Thymus (tissue), 11 donors: ENCODE measurements at regions not wholly inside any gene's neighbourhood (a gene's known extent, or its start where the extent isn't known, plus 50 kb on each side); places are given as distances from the start of the nearest gene placed in this dataset.

Experiments used
- DNase-seq, 9 donors: peaks; one replicate each; pipeline ENCODE4 v3.0.0-alpha.2; 2013; ENCODE audit warnings: low spot score in 9 of 9, low read depth in 6 of 9, missing footprints in 1 of 9
- H3K27ac ChIP-seq, 2 donors: one replicate each; pipeline ENCODE4 v1.5.1; 2013; ENCODE audit warnings: control low read depth in 1 of 2, low read depth in 1 of 2, low read length in 1 of 2, mild to moderate bottlenecking in 1 of 2, moderate library complexity in 1 of 2
- H3K27me3 ChIP-seq, 2 donors: one replicate each; pipeline ENCODE4 v1.5.1; 2013; ENCODE audit warnings: low read length in 1 of 2; ENCODE audit not compliant: control insufficient read depth in 2 of 2, insufficient read depth in 1 of 2
- H3K36me3 ChIP-seq, 2 donors: one replicate each; pipeline ENCODE4 v1.5.1; 2013; ENCODE audit warnings: low read length in 1 of 2, mild to moderate bottlenecking in 1 of 2, moderate library complexity in 1 of 2; ENCODE audit not compliant: control insufficient read depth in 2 of 2, insufficient read depth in 2 of 2
- H3K4me1 ChIP-seq, 2 donors: one replicate each; pipeline ENCODE4 v1.5.1; 2013; ENCODE audit warnings: low read length in 2 of 2; ENCODE audit not compliant: control insufficient read depth in 2 of 2, insufficient read depth in 2 of 2
- H3K4me3 ChIP-seq, 2 donors: one replicate each; pipeline ENCODE4 v1.5.1; 2013; ENCODE audit warnings: low read length in 2 of 2, control low read depth in 1 of 2, mild to moderate bottlenecking in 1 of 2
- H3K9me3 ChIP-seq, 2 donors: one replicate each; pipeline ENCODE4 v1.5.1; 2013; ENCODE audit warnings: low read length in 1 of 2, mild to moderate bottlenecking in 1 of 2; ENCODE audit not compliant: control insufficient read depth in 2 of 2, insufficient read depth in 1 of 2
- WGBS: extraction: QIAGEN DNeasy Blood & Tissue Kit; methylation state at CpG from one replicate; pipeline ENCODE4 v1.1.7; 2013; 5-methylcytosine and 5-hydroxymethylcytosine counted together
- donor health status: healthy.

- no peaks in the 10 kb centered on the region for H3K27me3 ChIP-seq
- H3K9me3 ChIP-seq = no peaks in the 10 kb centered on the region
- H3K36me3 ChIP-seq = no peaks in the 10 kb centered on the region
- DNase-seq = no peak
- no peak overlapping the region for H3K4me3 ChIP-seq
- no peak overlapping the region for H3K27ac ChIP-seq
- no peaks in the 10 kb centered on the region for H3K4me1 ChIP-seq
- WGBS = 93% methylated on average over 1 of the region's 1 CpG
Measured at GRCh38 chr9:99559776-99560175, 261.9 kb upstream of the NR4A3 start.

- Histone ChIP-seq H3K9me3 (no peaks in the 10 kb centered on the region), H3K36me3 (no peaks in the 10 kb centered on the region), H3K27me3 (no peaks in the 10 kb centered on the region), H3K27ac (no peak overlapping the region), H3K4me1 (no peaks in the 10 kb centered on the region), H3K4me3 (no peak overlapping the region)
- no peak for DNase-seq
Measured at GRCh38 chr9:99560561-99560960, 261.1 kb upstream of the NR4A3 start.

DNA sequence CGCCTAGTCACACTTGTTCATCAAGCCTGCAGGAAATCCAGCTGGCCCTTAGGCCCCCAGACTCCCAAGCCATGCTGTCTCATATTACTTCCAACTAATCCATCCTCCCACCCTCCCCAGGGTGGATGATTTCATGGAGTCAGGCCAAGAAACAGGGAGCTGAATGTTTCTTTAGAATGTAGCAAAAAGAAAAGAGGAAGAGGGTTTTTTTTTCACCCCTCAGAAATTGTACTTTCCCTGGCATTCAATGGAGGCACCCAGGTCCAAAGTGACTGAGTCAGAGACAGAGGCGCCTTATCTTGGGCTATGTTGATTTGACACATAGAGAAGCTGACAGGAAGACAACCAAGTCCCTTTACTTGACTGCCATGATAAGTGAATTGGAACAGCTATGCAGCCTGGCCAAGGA lies 260.2 kb upstream of the NR4A3 start:
- no peaks in the 10 kb centered on the region for H3K4me1 ChIP-seq
- H3K27me3 ChIP-seq = no peaks in the 10 kb centered on the region
- H3K4me3 ChIP-seq = no peak overlapping the region
- H3K9me3 ChIP-seq = no peaks in the 10 kb centered on the region
- H3K36me3 ChIP-seq = no peaks in the 10 kb centered on the region
- WGBS = 95% methylated on average over 2 of the region's 2 CpGs
- no peak for DNase-seq
- no peak overlapping the region for H3K27ac ChIP-seq

DNA sequence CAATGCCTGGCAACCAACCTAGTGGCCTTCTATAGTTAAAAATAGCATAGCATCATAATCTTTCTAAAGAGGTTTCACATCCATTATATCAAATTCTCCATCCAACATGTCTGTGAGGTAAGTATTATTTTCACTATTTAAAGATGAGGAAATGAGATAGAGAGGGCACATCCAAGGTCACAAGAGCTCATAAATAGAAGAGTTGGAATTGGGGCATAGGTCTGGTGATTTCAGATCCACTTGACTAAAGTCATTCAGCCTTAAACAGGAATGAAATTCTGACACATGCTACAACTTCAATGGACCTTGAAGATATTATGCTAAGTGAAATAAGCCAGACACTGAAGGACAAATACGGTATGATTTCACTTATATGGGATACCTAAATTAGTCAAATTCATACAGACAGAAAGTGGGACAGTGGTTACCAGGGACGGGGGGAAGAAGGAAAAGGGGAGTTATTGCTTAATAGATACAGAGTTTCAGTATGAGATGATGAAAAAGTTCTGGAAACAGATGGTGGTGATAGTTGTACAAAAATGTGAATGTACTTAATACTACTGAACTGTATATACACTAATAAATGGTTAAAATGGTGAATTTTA lies 259.6 kb upstream of the NR4A3 start:
- Histone ChIP-seq H3K27me3 (no peaks in the 10 kb centered on the region), H3K4me1 (no peaks in the 10 kb centered on the region), H3K4me3 (no peak overlapping the region), H3K27ac (no peak overlapping the region), H3K36me3 (no peaks in the 10 kb centered on the region), H3K9me3 (no peaks in the 10 kb centered on the region)
- WGBS = 87% methylated on average over 2 of the region's 2 CpGs
- DNase-seq = no peak

DNA sequence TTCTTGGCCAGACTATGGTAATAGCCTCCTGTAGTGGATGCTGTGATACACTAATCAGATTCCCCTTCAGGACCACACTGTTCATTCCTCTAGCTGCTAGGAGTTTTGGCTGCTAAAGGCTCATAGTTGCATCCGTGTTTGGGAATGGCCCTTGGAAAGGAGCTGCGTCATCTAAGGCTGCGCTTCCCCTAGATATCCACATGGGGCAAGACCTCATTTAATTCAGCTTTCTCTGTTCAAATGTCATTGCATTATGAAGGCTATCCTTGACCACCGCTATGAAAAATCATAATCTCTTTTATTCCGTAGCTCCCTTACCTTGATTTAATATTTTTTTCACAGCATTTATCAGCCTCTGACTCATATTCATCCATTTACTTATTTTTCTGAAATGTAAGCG lies 258.3 kb upstream of the NR4A3 start:
- H3K4me3 ChIP-seq = no peak overlapping the region
- H3K4me1 ChIP-seq = no peaks in the 10 kb centered on the region
- 97% methylated on average over 6 of the region's 6 CpGs for WGBS
- no peak for DNase-seq
- no peaks in the 10 kb centered on the region for H3K9me3 ChIP-seq
- H3K27ac ChIP-seq = no peak overlapping the region
- H3K27me3 ChIP-seq = no peaks in the 10 kb centered on the region
- no peaks in the 10 kb centered on the region for H3K36me3 ChIP-seq

GRCh38 chr9:99565203-99565602 lies 256.5 kb upstream of the NR4A3 start:
- WGBS = 98% methylated on average over 8 of the region's 8 CpGs
- no peaks in the 10 kb centered on the region for H3K4me1 ChIP-seq
- no peak overlapping the region for H3K27ac ChIP-seq
- no peaks in the 10 kb centered on the region for H3K36me3 ChIP-seq
- no peak overlapping the region for H3K4me3 ChIP-seq
- no peaks in the 10 kb centered on the region for H3K9me3 ChIP-seq
- no peak for DNase-seq
- peaks cover 0 to 2% of the 10 kb centered on the region in 2 donors for H3K27me3 ChIP-seq

DNA sequence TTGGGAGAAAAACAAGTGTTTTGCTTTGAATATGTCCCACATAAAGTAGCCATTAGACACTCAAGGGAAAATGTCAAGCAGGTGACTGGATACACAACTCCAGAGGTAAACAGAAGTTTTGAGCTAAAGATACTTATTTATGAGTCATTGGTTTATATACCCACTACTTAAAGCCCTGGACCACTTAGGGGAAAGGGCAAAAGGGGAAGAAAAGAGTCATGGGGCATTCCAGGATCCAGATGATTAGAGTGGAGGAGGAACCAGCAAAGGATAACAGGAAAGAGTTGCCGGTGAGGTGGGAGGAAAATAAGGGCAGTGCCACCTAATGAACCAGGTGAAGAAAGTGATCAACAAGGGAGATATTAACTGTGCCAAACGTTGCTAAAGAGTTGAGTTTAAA lies 254.2 kb upstream of the NR4A3 start:
- peaks cover 0 to 2% of the 10 kb centered on the region in 2 donors for H3K27me3 ChIP-seq
- 53% methylated on average over 2 of the region's 2 CpGs for WGBS
- H3K27ac ChIP-seq = no peak overlapping the region
- H3K36me3 ChIP-seq = no peaks in the 10 kb centered on the region
- no peak for DNase-seq
- H3K9me3 ChIP-seq = peaks cover 0 to 3% of the 10 kb centered on the region in 2 donors
- no peak overlapping the region for H3K4me3 ChIP-seq
- H3K4me1 ChIP-seq = no peaks in the 10 kb centered on the region

- DNase-seq = no peak
- no peaks in the 10 kb centered on the region for H3K4me1 ChIP-seq
- H3K36me3 ChIP-seq = no peaks in the 10 kb centered on the region
- 89% methylated on average over 2 of the region's 2 CpGs for WGBS
- no peak overlapping the region for H3K27ac ChIP-seq
- H3K27me3 ChIP-seq = peaks cover 0 to 2% of the 10 kb centered on the region in 2 donors
- peaks cover 0 to 3% of the 10 kb centered on the region in 2 donors for H3K9me3 ChIP-seq
- H3K4me3 ChIP-seq = no peak overlapping the region
Measured at GRCh38 chr9:99569840-99570239, 251.8 kb upstream of the NR4A3 start.

DNA sequence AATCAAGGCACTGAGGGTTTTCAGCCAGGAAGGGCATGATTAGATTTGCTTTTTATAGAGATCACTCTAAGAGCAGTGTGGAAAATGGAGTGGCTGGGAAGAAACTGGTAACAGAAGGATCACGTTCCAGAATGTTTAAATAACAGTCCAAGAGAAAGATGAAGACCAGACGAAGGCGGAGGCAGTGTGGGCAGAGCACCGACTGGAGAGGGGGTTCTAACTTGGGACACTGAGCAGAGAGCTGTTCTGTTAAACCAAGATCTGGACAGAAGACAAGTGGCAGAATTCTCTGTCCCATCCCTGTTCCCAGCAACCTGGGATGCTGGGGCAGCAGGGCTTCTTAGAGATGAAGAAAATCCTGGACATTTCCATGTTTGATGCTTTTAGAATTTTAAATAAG lies 249.1 kb upstream of the NR4A3 start:
- no peak overlapping the region for H3K4me3 ChIP-seq
- no peak overlapping the region for H3K27ac ChIP-seq
- no peak for DNase-seq
- H3K36me3 ChIP-seq = no peaks in the 10 kb centered on the region
- WGBS = 96% methylated on average over 4 of the region's 4 CpGs
- peaks cover 0 to 2% of the 10 kb centered on the region in 2 donors for H3K27me3 ChIP-seq
- no peaks in the 10 kb centered on the region for H3K4me1 ChIP-seq
- peaks cover 0 to 3% of the 10 kb centered on the region in 2 donors for H3K9me3 ChIP-seq

DNA sequence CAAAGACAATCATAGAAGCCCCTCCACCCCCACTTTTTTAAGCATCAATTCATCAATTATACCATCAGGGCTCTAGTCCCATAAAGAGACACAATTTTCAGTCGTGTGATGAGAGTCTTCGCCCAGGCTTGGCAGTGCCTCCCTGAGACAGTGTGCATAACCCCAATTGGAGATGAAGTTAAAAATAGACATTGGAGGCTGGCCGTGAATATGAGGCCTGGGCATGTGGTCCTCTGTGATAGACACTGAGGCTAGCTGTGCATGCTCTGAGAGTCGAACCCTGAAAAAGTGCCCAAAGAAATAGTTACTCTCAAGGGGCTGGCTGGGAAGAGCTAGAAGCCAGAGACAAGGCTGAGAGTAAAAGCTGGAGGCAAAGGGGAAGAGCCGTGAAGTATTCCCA lies 248.6 kb upstream of the NR4A3 start:
- Histone ChIP-seq H3K27ac (no peak overlapping the region), H3K9me3 (peaks cover 0 to 3% of the 10 kb centered on the region in 2 donors), H3K27me3 (peaks cover 0 to 2% of the 10 kb centered on the region in 2 donors), H3K4me3 (no peak overlapping the region), H3K4me1 (no peaks in the 10 kb centered on the region), H3K36me3 (no peaks in the 10 kb centered on the region)
- 96% methylated on average over 5 of the region's 5 CpGs for WGBS
- DNase-seq = no peak
